ENCODE measurements at regions not wholly inside any gene's neighbourhood (a gene's known extent, or its start where the extent isn't known, plus 50 kb on each side); places are given as distances from the start of the nearest gene placed in this dataset.

DNA sequence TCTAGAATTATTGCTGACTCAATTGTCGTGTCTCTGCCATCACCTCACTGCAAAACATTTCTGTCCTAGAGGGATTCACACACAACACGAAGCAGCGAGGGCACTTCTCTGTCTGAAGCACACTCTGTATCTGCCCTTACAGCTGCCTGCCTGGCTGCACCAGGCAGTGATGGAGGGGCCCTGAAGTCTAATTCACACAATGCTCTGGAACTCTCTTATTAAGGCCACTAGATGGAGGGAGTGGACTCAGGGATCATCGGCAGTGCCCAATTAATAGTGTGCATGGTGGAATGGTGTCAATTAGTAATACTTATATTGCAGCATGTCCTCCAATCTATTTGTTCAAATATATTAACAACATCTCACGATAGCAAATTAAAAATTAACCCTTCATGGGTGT, 157.5 kb upstream of the MAP1B start:
- no peak for DNase-seq

DNA sequence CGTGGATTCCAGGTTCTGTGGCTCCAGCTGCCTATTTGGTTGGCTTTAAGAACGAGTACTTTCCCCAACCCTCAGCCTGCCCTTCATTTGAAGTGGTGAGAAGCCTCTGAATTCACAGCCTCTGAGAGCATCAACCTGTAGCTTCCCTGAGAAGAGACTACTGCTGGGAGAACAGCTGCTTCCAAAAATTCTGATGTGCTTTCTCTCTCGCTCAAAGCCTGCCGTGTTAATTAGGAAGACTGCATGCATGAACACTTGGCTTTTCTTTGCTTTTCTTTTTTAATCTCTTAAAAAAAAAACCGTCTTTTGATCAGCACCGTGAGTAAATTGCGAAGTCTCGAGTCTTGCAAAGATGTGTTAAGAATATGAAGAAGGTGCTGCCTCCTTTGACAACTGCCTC, 153.4 kb upstream of the MAP1B start:
- DNase-seq: no peak

DNA sequence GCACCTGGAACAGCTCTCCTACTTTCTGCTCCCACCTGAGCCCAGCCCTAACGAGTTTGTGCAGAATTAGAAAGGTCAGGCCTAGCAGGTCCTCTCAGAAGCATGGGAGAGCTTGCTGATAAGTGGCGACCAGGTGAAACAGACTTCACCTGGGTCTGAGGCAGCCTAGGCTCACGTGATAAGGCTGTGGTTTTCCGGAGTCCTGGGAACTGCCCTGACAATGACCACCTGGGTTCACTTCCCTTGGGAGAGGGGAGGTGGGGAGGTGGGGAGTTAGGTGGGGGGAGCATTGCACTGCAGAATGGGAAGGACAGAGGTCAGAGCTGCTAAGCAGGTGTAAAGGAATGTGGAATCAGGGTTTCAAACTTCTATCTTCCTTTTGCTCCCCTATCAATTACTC, 152.9 kb upstream of the MAP1B start:
- no peak for DNase-seq

DNA sequence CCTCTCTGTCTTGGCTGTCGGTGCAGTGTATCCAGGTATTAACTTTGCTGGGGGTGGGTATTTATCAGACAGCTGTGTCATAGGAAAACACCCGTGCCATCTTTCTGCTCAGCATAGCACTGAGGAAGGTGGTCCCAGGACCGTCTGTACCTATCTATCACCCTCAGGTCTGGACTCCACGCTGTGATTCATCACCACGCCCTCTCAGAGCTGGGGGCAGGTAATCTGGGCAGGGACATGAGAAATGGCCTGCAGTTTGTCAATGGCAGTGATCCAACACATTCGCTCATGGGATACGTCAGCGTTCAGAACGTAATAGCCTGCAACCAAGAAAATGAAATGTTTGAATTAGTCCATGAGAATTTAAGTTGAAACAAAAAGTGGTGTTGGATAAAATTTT, 151.6 kb upstream of the MAP1B start:
- no peak for DNase-seq

DNA sequence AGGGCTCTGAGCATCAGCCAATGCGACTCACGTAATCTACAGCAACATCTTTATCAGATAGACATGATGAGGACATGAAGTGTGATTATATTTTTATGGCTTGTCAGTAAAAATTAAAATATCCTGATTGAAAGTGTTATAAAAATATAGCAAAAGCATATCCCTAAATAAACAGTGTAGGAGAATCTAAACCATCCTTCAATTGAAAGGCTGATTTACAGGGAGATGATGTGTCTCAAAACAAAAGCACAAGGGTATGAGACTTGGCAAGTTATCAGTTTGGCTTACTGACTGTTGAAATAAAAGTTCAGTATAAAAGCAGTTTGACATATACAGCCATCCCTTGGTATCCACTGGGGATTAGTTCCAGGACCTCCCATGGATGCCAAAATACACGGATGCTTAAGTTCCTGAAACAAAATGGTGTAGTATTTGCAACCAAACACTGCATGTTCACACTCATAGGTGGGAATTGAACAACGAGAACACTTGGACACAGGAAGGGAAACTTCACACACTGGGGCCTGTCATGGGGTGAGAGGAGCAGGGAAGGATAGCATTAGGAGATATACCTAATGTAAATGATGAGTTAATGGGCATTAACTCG, 149.9 kb upstream of the MAP1B start:
- no peak for DNase-seq

DNA sequence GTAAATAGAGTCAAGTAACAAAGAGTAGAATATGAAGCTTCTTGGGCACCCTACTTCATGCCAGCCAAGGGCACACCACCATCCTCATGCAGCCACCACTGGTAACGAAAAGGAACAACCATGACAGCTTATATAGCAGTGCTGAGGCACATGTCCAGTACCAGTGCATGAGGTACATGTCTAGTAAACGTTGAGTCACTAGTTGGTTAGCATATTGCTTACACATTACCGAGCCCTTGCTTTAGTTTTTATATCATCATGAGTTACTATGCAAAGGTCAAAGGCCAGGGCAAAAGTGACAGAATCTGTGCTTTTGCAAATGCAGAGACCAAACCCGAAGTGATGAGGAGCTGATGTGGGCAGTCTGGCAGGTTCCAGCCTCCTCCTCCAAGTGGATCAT, 147.1 kb upstream of the MAP1B start:
- DNase-seq: no peak

DNA sequence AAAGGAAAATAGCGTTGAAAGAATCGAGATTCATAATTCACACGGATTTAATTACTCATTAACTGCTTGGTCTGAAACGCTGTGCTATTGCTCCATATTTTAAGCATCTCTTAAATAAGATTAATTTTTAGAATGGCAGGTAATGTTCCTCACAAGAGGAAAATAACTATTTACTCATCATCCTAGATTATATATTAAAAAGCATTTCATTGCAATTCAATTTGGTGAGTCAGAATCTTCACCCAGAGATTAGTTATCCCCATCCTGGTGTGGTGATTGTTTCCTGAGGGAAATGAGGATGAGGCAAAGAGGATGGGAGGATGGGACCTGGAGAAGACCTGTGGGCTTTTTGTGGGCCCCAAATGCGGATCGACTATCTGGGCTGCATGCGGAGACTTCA, 145.5 kb upstream of the MAP1B start:
- no peak for DNase-seq

DNA sequence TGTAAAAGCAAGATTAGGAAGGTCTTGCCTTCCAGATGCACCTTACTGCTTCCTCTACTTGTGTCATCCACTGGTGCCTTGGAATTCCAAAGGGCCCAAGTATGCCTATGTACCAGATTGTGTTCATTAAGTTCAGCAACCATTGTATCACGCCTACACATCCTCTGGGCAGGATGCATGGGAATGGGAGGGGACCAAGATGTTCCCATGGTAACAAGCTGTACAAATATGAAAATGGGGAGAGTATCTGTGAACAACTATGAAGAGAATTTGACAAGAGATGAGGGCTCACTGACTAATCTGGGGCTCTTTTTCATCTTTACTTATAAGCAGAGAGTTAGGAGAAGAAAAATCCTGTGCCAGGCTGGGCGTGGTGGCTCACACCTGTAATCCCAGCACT, 137.8 kb upstream of the MAP1B start:
- no peak for DNase-seq

DNA sequence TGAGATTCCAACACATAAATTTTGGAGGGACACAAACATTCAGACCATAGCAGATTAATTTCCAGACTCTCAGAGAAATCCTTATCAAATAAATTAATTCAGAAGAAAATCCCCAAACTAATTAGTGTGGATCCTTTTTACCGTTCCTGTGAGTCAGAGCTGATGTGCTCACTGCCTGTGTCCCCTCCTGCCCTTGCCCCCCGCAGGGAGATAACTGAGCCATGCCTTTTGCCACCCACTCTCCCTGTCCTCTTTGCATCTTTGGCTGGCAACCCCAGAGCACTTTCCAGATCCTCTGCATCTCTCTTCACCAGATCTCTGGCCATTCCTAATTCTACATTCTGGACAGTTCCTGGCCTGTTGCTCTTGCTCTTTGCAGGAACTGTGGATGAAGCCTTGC, 135.4 kb upstream of the MAP1B start:
- DNase-seq: no peak

DNA sequence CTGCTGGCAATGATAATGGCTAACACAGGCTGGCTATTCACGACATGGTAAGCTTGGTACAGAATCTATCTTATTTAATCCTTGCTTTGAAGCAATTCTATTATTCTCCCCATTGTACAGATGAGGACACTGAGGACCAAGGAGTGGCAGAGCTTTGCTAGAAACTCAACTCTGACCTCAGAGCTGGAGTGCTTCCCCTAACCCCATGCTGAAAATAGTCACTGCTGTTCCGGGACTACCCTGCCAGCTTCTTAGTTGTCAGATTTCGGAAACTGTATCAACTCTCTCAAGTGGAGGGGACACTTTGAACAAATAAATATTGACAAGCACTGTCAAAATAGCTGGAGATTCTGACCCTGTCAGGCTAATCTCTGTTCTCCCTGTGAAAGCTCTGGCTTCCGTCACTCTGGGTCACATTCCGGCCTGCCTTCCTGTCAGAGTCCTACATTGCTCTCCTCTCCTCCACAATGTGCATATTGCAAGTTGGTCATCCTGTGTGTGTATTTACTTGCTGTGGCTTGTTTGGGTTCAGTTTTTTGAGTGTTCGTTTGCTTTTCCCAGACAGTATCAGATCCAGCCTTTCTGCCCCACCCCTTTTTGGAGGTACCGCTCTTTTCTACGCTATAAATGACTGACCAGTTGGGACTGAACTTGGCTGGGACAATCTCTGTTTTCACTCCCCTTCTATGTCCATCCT, 134.3 kb upstream of the MAP1B start:
- no peak for DNase-seq

DNA sequence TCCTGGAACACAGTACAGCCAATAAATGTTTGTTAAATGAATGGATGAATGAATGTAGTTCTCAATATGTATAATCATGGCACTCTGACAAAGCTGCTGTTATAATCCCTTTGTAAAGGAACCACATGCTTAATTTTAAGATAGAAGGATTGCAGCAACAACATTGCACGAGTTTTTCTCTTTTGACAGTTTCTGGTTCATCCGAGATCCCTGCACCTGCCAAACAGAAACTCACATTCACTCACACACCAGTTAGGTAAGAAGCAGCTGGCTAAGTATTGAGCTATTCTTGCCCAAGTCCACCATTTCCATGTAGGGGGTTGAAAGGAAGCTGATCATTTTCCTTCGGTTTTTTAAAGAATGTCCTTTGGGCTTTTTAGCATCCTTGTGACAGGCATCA, 133.7 kb upstream of the MAP1B start:
- DNase-seq: no peak

DNA sequence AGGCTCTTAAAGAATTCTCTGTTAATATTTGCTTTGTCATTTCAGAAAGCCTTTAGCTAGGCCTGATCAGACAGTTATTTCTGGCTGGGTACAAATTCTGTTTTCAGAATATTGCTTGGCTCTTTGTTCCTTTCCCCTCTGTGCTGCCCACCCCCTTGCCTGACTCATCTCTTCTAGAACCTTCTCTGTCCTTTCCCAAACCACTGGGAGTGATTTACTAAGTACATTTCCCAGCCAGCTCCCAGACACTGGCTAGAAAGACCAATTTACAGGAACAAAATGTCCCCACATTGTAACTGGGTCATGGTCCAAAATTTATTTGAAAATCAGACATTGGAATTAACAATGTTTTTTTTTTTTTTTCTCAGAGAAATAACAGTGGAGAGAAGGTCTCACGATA, 133.1 kb upstream of the MAP1B start:
- DNase-seq: no peak

DNA sequence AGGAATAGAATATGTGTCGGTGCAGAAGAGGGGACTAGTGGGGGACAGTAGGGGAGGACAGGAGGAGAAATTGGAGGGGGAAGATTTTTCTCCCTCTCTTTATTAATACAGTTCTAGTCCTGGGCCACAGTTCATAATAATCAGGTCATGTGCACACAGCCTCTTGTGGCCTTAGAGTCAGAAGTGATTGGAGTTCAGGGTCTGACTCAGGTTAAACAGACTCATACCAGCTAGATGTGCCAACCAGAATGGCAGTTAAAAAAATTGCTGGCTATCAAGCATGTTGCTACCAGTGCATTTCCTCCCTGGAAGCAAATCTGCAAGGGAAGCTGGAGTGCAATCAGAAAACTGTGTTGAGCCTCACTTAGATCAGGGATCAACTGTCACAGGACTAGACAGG, 132.7 kb upstream of the MAP1B start:
- no peak for DNase-seq

DNA sequence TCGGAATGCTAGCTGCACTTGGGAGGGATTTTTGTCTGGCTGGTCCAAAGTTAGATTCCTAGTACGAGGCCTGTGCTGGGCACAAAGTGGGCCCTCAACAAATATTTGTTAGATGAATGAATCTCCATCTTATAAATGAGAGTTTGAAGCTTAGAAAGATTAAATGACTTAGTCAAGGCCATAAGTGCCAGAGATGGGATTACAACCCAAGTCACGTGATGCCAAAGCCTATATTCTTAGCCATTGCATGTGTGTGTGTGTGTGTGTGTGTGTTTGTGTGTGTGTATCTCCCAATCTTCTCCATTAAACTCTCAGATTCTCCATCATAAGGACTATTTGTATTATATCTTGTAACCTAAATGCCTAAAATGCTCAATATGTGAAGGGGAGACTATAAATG, 130.8 kb upstream of the MAP1B start:
- no peak for DNase-seq

DNA sequence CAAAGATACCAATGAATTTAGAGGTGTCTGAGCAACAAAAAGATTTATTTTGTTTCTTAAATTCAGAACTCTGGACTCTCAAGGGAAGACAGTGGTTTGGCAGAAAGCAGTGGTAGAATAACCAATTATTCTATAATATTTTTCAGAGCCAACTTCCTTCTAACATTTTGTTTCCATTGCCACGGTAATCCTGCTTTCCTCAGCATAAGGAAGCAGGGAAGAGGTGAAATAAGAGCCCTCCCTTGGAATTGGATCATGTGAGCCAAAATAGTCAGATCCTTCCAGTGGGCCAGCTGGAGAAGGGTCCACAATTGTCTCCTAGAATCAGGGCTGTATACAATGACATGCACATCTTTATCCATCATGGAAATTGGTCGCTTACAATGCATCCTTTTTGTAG, 130.0 kb upstream of the MAP1B start:
- DNase-seq: no peak

DNA sequence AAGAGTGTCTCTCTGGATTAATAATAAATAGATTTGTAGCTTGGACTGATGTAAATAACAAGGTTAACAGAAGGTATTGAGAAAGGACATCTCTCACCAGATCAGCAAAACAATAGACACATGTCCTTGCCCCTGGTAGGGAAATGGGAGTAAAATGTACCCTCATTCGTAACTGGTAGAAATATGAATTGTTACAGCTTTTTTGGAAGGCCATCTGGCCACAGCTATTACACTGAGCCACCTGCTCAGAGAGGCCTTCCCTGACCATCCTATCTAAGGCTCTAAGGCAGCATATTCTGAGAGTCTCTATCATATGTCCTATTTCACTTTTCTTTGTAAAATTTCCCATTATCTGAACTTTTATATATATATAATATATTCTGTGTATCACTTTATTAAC, 129.1 kb upstream of the MAP1B start:
- DNase-seq: no peak

DNA sequence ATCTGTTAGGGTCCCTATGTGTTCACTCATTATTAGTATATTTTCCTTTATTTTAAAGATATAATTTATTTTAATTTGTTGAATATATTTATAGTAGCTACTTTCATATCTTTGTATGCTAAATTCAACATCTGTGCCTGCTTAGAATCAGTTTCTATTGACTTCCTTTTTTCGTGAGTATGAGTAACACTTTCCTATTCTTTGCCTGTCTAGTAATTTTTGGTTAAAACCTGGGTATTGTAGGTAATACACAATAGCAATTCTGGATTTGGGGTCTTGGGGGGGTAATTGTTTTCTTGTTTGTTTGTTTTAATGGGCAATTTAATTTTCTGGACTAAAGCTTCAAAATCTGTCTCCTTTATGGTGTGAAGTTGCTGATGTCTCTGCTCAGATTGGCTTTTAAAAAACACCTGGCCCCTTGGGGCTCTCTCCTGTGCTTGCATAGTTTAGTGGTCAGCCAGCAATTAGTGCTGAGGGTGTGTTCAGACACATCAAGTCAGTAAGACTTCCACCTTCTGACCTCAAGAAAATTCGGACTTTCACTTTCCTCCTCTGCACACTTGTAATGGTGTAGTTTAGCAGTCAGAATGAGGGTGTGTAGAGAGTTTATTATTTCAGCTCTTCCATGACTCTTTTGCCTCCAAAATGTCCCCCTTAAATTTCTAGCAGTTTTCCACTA, 124.4 kb upstream of the MAP1B start:
- DNase-seq: no peak

DNA sequence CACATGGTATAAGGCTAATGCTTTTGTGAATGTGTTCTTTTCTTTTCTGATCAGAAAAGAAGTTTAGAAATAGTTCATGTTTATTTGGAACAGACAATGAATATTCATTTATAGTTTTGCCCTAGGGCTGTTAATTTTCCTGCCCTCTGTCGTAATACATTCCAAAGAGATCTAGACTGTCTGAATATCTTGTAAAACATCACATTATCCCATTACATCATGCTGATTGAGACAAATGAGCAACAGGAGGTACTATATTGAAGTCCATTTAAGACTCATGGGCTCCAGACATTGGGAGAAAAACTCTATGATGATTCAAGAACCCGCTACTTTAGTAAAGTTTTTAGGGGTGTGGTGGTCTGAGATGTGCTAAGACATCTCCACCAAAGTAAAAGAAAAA, 121.2 kb upstream of the MAP1B start:
- DNase-seq: no peak

DNA sequence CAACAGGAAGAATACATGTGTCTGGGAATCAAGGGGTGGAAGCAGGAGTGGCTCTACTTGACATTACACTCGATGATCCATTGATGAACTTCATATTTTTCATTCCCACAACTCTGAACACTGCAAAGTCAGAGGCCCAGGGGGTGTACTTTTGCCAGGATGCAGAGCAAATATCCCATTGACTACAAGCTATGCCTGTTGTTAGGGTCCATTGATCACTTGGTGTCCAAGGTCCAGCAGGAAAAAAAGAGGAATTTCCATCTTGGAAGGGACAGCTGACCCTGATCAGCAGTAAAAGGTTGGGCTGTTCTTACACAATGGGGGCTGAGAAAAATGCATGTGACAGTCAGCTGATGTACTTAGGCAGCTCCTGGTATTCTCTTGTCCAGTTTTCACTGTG, 118.5 kb upstream of the MAP1B start:
- no peak for DNase-seq

DNA sequence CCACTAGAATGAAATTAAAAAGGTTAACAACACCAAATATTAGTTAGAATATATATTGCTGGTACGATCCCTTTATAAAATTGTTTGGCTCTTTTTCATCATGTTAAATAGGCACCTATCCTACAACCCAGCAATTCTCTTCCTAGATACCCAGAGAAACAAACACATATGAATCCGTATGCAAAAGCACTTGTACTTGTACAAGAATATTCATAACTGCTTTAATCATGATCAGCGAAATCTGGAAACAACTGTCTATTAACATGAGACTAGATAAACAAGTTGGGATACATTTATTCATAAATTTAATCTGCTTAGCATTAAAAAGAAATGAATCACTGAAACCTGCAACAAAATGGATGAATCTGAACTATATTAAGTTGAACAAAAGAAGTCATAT, 113.7 kb upstream of the MAP1B start:
- DNase-seq: no peak

DNA sequence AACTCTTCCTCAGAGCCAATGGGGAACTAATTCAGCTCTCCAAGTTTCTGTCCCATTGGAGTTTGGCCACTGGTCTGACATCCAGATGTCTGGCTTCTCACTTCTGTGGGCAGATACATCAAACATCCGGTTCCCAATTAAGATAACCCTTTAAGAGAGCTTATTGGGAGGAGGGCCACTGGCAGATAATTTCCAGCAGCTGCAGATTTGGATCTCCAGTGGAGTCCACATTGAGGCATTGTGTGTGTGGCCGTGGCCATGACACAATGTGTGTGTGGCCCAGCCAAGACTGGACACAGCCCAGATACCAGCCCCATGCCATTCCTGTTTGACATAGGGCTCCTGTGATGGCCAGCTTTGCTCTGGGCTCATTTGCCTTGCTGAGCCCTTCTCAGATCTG, 110.5 kb upstream of the MAP1B start:
- no peak for DNase-seq

DNA sequence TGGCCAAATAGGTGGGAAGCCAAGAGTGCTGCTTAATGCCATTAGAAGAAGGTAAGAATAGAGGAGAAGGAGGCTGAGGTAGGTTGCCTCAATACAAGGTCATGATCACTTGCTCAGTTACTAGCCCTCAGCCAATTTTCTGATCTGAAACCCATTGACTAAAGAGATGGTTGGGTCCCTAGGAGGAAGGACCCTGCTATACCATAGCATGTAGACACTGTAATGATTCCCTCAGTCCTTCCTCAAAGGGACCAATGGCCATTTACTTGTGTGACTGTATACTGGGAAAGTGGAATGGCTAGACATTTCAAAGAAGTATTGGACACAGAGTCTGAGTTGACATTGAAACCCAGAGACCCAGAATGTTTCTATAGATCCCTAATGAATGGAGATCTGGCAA, 108.5 kb upstream of the MAP1B start:
- DNase-seq: no peak

DNA sequence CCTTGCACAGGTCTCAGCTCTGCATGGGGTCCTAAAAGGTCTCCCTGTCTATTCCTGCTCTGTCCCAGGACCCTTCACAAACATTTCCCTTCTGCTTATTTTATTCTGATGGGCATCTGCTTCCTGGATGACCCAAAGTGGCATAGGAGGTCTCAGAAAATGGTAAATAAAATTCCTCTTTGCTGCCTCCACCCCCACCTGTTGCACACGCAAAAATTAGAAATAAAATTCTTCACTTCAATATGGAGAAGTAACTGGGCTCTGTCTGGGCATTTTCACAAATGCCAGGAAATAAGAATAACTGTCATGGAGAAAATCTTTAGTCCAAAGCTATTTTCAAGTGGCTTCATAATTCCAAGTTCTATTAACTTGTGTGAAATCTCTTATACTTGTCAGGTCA, 106.6 kb upstream of the MAP1B start:
- DNase-seq: no peak

DNA sequence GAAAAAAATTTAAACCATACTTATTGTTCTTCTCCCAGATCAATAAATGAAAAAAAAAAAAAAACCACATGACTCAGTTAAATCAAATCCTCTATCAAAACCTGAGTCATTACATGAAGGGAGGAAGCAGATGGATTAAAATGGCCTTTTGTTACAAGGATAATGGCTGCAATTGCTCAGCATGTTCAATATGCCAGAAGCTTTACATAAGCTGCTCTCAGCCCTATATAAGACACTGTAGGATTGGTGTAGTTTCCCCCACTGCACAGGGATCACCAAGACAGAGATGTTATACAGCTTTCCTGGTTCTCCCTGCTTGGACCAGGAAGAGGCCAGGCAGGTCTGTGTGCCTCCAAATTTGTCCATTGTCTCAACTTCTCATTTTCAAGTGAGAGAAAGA, 101.6 kb upstream of the MAP1B start:
- DNase-seq: no peak

Data from right kidney (tissue), 1 donor.